Liver (tissue), 8 donors: ENCODE measurements at regions not wholly inside any gene's neighbourhood (a gene's known extent, or its start where the extent isn't known, plus 50 kb on each side); places are given as distances from the start of the nearest gene placed in this dataset.
A peak's percentile ranks its signal among the peaks of the same experiment; 100 is the strongest.

Experiments used
- DNase-seq: peaks from one replicate; pipeline ENCODE4 v3.0.0-alpha.2; 2017; ENCODE audit warnings: low spot score
- H3K27ac ChIP-seq, 2 donors: one replicate each; pipeline ENCODE4 v1.7.0; 2013; ENCODE audit warnings: inconsistent platforms in 2 of 2, low read length in 2 of 2, control low read depth in 1 of 2, low read depth in 1 of 2, mild to moderate bottlenecking in 1 of 2
- H3K27me3 ChIP-seq, 4 donors: one replicate each; pipeline versions ENCODE4 v1.6.1 to v1.7.0; 2013; ENCODE audit warnings: low read length in 3 of 4, inconsistent platforms in 1 of 4, mild to moderate bottlenecking in 1 of 4, moderate library complexity in 1 of 4; ENCODE audit not compliant: control insufficient read depth in 4 of 4, insufficient read depth in 4 of 4
- H3K36me3 ChIP-seq, 4 donors: one replicate each; pipeline versions ENCODE4 v1.6.1 to v1.7.0; 2013; ENCODE audit warnings: low read length in 3 of 4, mild to moderate bottlenecking in 3 of 4, low read depth in 1 of 4, moderate library complexity in 1 of 4; ENCODE audit not compliant: control insufficient read depth in 4 of 4, insufficient read depth in 3 of 4
- H3K4me1 ChIP-seq, 4 donors: one replicate each; pipeline versions ENCODE4 v1.6.1 to v1.7.0; 2013; ENCODE audit warnings: low read length in 3 of 4, mild to moderate bottlenecking in 3 of 4, moderate library complexity in 1 of 4; ENCODE audit not compliant: control insufficient read depth in 4 of 4, insufficient read depth in 4 of 4
- H3K4me3 ChIP-seq, 3 donors: one replicate each; pipeline versions ENCODE4 v1.6.1 to v1.7.0; 2013; ENCODE audit warnings: low read length in 3 of 3, control low read depth in 1 of 3, low read depth in 1 of 3, mild to moderate bottlenecking in 1 of 3
- H3K9ac ChIP-seq, 2 donors: one replicate each; pipeline ENCODE4 v1.7.0; 2013; ENCODE audit warnings: low read length in 2 of 2, mild to moderate bottlenecking in 2 of 2, moderate library complexity in 2 of 2, control low read depth in 1 of 2, low read depth in 1 of 2
- H3K9me3 ChIP-seq, 4 donors: one replicate each; pipeline versions ENCODE4 v1.6.1 to v1.7.0; 2013; ENCODE audit warnings: low read length in 3 of 4; ENCODE audit not compliant: control insufficient read depth in 4 of 4
- FOXA2 ChIP-seq: IDR thresholded peaks from 2 replicates; pipeline ENCODE4 v1.6.1; 2016; ENCODE audit warnings: antibody characterized with exemption
- HNF4A ChIP-seq, 2 donors: conservative IDR thresholded peaks; 2 replicates each; pipeline ENCODE4 v1.6.1; 2016; ENCODE audit warnings: antibody characterized with exemption in 2 of 2, mild to moderate bottlenecking in 2 of 2
- NR2F2 ChIP-seq: IDR thresholded peaks from 2 replicates; pipeline ENCODE4 v1.6.1; 2016; ENCODE audit warnings: antibody characterized with exemption
- RAD21 ChIP-seq, 2 donors: IDR thresholded peaks; 2 replicates each; pipeline ENCODE4 v1.6.1; 2016; ENCODE audit warnings: antibody characterized with exemption in 2 of 2, mild to moderate bottlenecking in 2 of 2
- RXRA ChIP-seq, 2 donors: IDR thresholded peaks; 2 replicates each; pipeline ENCODE4 v1.6.1; 2017 to 2018; ENCODE audit warnings: antibody characterized with exemption in 2 of 2, mild to moderate bottlenecking in 1 of 2
- YY1 ChIP-seq: IDR thresholded peaks from 2 replicates; pipeline ENCODE4 v1.6.1; 2016; ENCODE audit warnings: antibody characterized with exemption, mild to moderate bottlenecking
- WGBS: extraction: QIAGEN DNeasy Blood & Tissue Kit; methylation state at CpG from one replicate; pipeline ENCODE4 v1.1.7; 2013; 5-methylcytosine and 5-hydroxymethylcytosine counted together
- TF ChIP-seq, protein P1 (sequence below): IDR thresholded peaks from 2 replicates; pipeline ENCODE4 v1.6.1; 2016; ENCODE audit warnings: antibody characterized with exemption, mild to moderate bottlenecking
- TF ChIP-seq, protein P2 (sequence below): IDR thresholded peaks from 2 replicates; pipeline ENCODE4 v1.6.1; 2016; ENCODE audit warnings: antibody characterized with exemption
- TF ChIP-seq, protein P3 (sequence below): IDR thresholded peaks from 2 replicates; pipeline ENCODE4 v1.6.1; 2016; ENCODE audit warnings: antibody characterized with exemption
- TF ChIP-seq, protein P4 (sequence below): IDR thresholded peaks from 2 replicates; pipeline ENCODE4 v1.6.1; 2016; ENCODE audit warnings: antibody characterized with exemption
- TF ChIP-seq, protein P5 (sequence below): fragments of 150-350 bp; IDR thresholded peaks from 2 replicates; pipeline ENCODE4 v1.5.1; 2017; ENCODE audit warnings: improper control_type of control experiment, low read depth, low read length; ENCODE audit not compliant: missing input control
- donor health status: healthy.
- donor health status: healthy.
- donor health status: healthy.
- donor health status: healthy.
- donor health status: healthy.

DNA sequence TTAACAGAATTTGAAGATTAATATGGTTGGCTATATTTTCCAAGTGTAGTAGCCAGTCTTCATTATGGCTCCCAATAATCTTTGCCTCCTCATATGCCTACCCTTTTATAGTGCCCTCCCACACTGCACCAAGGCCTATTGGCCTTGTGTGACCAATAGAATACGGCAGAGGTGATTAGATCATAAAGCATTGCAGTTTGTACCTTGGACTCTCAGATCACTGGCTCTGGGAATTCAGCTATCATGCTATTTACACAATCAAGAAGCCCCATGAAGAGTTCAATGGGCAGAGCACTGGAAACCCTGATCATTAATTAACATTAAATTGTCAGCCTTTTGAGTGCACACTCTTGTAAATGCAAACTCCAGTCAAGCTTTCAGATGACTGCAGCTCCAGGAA lies 154.5 kb upstream of the MAGI2 start (continued):
- TF ChIP-seq, protein P1, sequence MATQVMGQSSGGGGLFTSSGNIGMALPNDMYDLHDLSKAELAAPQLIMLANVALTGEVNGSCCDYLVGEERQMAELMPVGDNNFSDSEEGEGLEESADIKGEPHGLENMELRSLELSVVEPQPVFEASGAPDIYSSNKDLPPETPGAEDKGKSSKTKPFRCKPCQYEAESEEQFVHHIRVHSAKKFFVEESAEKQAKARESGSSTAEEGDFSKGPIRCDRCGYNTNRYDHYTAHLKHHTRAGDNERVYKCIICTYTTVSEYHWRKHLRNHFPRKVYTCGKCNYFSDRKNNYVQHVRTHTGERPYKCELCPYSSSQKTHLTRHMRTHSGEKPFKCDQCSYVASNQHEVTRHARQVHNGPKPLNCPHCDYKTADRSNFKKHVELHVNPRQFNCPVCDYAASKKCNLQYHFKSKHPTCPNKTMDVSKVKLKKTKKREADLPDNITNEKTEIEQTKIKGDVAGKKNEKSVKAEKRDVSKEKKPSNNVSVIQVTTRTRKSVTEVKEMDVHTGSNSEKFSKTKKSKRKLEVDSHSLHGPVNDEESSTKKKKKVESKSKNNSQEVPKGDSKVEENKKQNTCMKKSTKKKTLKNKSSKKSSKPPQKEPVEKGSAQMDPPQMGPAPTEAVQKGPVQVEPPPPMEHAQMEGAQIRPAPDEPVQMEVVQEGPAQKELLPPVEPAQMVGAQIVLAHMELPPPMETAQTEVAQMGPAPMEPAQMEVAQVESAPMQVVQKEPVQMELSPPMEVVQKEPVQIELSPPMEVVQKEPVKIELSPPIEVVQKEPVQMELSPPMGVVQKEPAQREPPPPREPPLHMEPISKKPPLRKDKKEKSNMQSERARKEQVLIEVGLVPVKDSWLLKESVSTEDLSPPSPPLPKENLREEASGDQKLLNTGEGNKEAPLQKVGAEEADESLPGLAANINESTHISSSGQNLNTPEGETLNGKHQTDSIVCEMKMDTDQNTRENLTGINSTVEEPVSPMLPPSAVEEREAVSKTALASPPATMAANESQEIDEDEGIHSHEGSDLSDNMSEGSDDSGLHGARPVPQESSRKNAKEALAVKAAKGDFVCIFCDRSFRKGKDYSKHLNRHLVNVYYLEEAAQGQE = no peak
- TF ChIP-seq FOXA2 = peak; percentile 38
- TF ChIP-seq, protein P2, sequence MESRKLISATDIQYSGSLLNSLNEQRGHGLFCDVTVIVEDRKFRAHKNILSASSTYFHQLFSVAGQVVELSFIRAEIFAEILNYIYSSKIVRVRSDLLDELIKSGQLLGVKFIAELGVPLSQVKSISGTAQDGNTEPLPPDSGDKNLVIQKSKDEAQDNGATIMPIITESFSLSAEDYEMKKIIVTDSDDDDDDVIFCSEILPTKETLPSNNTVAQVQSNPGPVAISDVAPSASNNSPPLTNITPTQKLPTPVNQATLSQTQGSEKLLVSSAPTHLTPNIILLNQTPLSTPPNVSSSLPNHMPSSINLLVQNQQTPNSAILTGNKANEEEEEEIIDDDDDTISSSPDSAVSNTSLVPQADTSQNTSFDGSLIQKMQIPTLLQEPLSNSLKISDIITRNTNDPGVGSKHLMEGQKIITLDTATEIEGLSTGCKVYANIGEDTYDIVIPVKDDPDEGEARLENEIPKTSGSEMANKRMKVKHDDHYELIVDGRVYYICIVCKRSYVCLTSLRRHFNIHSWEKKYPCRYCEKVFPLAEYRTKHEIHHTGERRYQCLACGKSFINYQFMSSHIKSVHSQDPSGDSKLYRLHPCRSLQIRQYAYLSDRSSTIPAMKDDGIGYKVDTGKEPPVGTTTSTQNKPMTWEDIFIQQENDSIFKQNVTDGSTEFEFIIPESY = no peak
- TF ChIP-seq, protein P3, sequence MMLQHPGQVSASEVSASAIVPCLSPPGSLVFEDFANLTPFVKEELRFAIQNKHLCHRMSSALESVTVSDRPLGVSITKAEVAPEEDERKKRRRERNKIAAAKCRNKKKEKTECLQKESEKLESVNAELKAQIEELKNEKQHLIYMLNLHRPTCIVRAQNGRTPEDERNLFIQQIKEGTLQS = no peak
- TF ChIP-seq, protein P4, sequence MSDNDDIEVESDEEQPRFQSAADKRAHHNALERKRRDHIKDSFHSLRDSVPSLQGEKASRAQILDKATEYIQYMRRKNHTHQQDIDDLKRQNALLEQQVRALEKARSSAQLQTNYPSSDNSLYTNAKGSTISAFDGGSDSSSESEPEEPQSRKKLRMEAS = no peak

DNA sequence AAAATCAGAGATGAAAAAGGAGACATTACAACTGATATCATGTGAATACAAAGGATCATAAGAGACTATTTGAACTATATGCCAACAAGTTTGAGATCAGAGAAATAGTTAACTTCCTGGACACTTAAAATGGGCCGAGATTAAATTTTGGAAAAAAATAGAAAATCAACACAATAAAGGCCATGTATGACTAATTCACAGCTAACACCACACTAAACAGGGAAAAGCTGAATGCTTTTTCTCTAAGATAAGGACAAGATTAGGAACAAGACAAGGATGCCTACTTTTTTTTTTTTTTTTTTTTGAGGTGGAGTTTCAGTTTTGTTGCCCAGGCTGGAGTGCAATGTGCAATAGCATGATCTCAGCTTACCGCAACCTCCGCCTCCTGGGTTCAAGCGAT lies 151.4 kb upstream of the MAGI2 start:
- H3K9me3 ChIP-seq = no peaks in the 10 kb centered on the region
- no peak overlapping the region for H3K27ac ChIP-seq
- no peak overlapping the region for H3K9ac ChIP-seq
- H3K27me3 ChIP-seq = no peaks in the 10 kb centered on the region
- no peak for TF ChIP-seq RXRA (IDR thresholded peaks at IDR 0.05)
- TF ChIP-seq YY1 = no peak
- TF ChIP-seq RAD21 (IDR thresholded peaks at IDR 0.05) = no peak
- no peak for TF ChIP-seq FOXA2
- no peak for TF ChIP-seq NR2F2
- TF ChIP-seq, protein P1 = no peak
- no peak for TF ChIP-seq HNF4A (conservative IDR thresholded peaks at IDR 0.05)
- TF ChIP-seq, protein P5, sequence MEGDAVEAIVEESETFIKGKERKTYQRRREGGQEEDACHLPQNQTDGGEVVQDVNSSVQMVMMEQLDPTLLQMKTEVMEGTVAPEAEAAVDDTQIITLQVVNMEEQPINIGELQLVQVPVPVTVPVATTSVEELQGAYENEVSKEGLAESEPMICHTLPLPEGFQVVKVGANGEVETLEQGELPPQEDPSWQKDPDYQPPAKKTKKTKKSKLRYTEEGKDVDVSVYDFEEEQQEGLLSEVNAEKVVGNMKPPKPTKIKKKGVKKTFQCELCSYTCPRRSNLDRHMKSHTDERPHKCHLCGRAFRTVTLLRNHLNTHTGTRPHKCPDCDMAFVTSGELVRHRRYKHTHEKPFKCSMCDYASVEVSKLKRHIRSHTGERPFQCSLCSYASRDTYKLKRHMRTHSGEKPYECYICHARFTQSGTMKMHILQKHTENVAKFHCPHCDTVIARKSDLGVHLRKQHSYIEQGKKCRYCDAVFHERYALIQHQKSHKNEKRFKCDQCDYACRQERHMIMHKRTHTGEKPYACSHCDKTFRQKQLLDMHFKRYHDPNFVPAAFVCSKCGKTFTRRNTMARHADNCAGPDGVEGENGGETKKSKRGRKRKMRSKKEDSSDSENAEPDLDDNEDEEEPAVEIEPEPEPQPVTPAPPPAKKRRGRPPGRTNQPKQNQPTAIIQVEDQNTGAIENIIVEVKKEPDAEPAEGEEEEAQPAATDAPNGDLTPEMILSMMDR = no peak
- TF ChIP-seq, protein P2 = no peak
- no peaks in the 10 kb centered on the region for H3K36me3 ChIP-seq
- 90% methylated on average over 4 of the region's 4 CpGs for WGBS
- no peak for DNase-seq
- peaks cover 0 to 6% (median 0%) of the 10 kb centered on the region in 4 donors for H3K4me1 ChIP-seq
- H3K4me3 ChIP-seq = no peak overlapping the region
